Osteocyte (in vitro differentiated cells): ENCODE measurements at regions not wholly inside any gene's neighbourhood (a gene's known extent, or its start where the extent isn't known, plus 50 kb on each side); places are given as distances from the start of the nearest gene placed in this dataset.

Experiments
- DNase-seq: peaks from one replicate; pipeline ENCODE4 v3.0.0; 2021; ENCODE audit warnings: mixed read lengths; ENCODE audit not compliant: unreplicated experiment; ENCODE audit errors: extremely low spot score
- H3K27ac Mint-ChIP-seq: one replicate; pipeline ENCODE4 v1.8.0; 2021; ENCODE audit warnings: mild to moderate bottlenecking, mixed read lengths; ENCODE audit not compliant: unreplicated experiment
- H3K27me3 Mint-ChIP-seq: one replicate; pipeline ENCODE4 v1.8.0; 2021; ENCODE audit warnings: mixed read lengths; ENCODE audit not compliant: unreplicated experiment
- H3K36me3 Mint-ChIP-seq: one replicate; pipeline ENCODE4 v1.8.0; 2021; ENCODE audit warnings: mixed read lengths; ENCODE audit not compliant: unreplicated experiment
- H3K4me1 Mint-ChIP-seq: one replicate; pipeline ENCODE4 v1.8.0; 2021; ENCODE audit warnings: mixed read lengths; ENCODE audit not compliant: unreplicated experiment
- H3K4me3 Mint-ChIP-seq: one replicate; pipeline ENCODE4 v1.8.0; 2021; ENCODE audit warnings: mild to moderate bottlenecking, moderate library complexity, mixed read lengths; ENCODE audit not compliant: unreplicated experiment
- H3K9me3 Mint-ChIP-seq: one replicate; pipeline ENCODE4 v1.8.0; 2021; ENCODE audit warnings: mixed read lengths; ENCODE audit not compliant: unreplicated experiment
- CTCF ChIP-seq: fragments of 200-600 bp; sonication (generic); IDR thresholded peaks from 2 replicates; pipeline ENCODE4 v1.5.0; 2021; ENCODE audit warnings: antibody characterized with exemption, mild to moderate bottlenecking, moderate library complexity

- no peak for TF ChIP-seq CTCF
These were observed 417.2 kb upstream of the ADAMTS16 start for GRCh38 chr5:4722886-4723285.

DNA sequence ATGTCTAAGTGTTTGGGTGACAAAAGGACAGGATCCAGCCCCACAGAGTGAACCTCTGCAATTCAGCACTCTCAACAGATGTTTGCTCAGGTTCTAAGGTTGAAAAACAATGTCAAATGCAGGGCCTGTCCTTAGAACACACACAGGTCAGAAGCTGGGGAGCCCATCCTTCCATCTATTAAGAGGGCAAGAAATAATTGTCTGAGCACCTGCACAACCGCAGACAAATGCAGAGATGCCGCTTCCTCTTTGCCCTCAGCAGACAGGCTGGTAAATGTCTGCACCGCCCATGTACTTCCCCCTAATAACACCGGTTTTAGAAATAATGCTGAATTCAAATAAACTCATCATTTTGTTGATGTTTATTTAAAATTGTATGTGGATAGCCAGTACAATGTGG is 414.5 kb upstream of the ADAMTS16 start:
- DNase-seq: no peak
- H3K9me3 Mint-ChIP-seq: no peaks in the 10 kb centered on the region
- H3K27me3 Mint-ChIP-seq: no peaks in the 10 kb centered on the region
- TF ChIP-seq CTCF: no peak
- no peaks in the 10 kb centered on the region for H3K36me3 Mint-ChIP-seq
- H3K4me1 Mint-ChIP-seq: no peaks in the 10 kb centered on the region
- no peak overlapping the region for H3K4me3 Mint-ChIP-seq
- H3K27ac Mint-ChIP-seq: no peak overlapping the region

More at GRCh38 chr5:4722886-4723285, 417.2 kb upstream of the ADAMTS16 start:
- H3K4me1 Mint-ChIP-seq: no peaks in the 10 kb centered on the region
- H3K36me3 Mint-ChIP-seq: no peaks in the 10 kb centered on the region
- H3K27ac Mint-ChIP-seq: no peak overlapping the region
- H3K4me3 Mint-ChIP-seq: no peak overlapping the region
- peaks cover 2% of the 10 kb centered on the region for H3K27me3 Mint-ChIP-seq
- no peak for DNase-seq
- no peaks in the 10 kb centered on the region for H3K9me3 Mint-ChIP-seq

GRCh38 chr5:4730279-4730678 is 409.9 kb upstream of the ADAMTS16 start:
- no peak overlapping the region for H3K4me3 Mint-ChIP-seq
- H3K27me3 Mint-ChIP-seq: peaks cover 4% of the 10 kb centered on the region
- H3K9me3 Mint-ChIP-seq: no peaks in the 10 kb centered on the region
- H3K4me1 Mint-ChIP-seq: no peaks in the 10 kb centered on the region
- H3K36me3 Mint-ChIP-seq: no peaks in the 10 kb centered on the region
- H3K27ac Mint-ChIP-seq: no peak overlapping the region
- DNase-seq: no peak
- no peak for TF ChIP-seq CTCF

- Mint-ChIP-seq H3K27me3 (peaks cover 11% of the 10 kb centered on the region), H3K4me3 (no peak overlapping the region), H3K9me3 (peaks cover 7% of the 10 kb centered on the region), H3K4me1 (no peaks in the 10 kb centered on the region), H3K36me3 (no peaks in the 10 kb centered on the region), H3K27ac (no peak overlapping the region)
- no peak for DNase-seq
- no peak for TF ChIP-seq CTCF
These were observed 405.8 kb upstream of the ADAMTS16 start for GRCh38 chr5:4734348-4734747.

DNA sequence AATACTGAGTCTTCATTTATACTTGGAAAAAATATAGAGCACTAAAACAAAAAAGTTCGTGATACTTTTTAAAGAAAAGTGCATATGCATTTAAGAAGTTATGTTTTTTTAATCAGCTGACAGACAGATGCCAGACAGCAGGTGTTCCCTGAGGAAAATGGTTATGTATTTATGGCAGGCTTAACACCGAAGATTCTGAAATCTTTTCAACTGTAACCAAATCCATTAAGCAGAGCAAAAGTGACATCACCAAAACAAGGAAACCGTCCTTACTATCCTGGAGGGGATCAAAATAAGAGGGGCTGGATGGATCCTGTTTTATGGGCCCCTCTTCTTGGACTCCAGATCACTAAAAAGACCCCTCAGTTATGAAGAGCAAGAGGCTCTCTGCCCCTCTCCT is 404.9 kb upstream of the ADAMTS16 start:
- H3K36me3 Mint-ChIP-seq: no peaks in the 10 kb centered on the region
- no peak overlapping the region for H3K4me3 Mint-ChIP-seq
- H3K27ac Mint-ChIP-seq: no peak overlapping the region
- DNase-seq: no peak
- no peaks in the 10 kb centered on the region for H3K4me1 Mint-ChIP-seq
- no peak for TF ChIP-seq CTCF
- peaks cover 7% of the 10 kb centered on the region for H3K9me3 Mint-ChIP-seq
- peaks cover 11% of the 10 kb centered on the region for H3K27me3 Mint-ChIP-seq
